SKM-1 treated with dmso at 0.1 percent for 144 hours (cell line): ENCODE measurements at regions not wholly inside any gene's neighbourhood (a gene's known extent, or its start where the extent isn't known, plus 50 kb on each side); places are given as distances from the start of the nearest gene placed in this dataset.
"Not testable (repeated sequence)": the region's sequence is repeated elsewhere in the genome, so short reads cannot be mapped to it uniquely, and the experiment has no call there.

Source experiments
- DNase-seq: peaks from one replicate; lab custom pipeline; 2025; ENCODE audit not compliant: unreplicated experiment; lab: John Stamatoyannopoulos, UW

DNA sequence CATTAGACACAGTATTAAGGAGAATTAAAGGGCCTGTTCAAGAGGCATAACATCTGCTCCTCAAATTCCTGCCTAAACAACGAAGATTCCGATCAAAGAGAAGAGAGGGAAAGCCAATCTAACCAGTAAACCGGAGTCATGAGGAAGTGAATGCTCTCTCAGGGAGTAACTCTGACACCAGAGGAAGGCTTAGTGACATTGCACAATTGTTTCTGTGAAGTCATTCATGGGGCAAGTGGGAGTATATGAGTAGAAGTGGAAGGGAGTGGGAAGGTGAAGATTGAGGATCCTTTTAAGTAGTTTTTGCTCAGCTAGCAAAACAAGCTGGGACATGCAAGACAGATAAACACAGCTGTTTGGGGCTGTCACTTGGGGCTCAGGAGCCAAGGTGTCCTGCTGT is 136.4 kb upstream of the FAM174A start:
- DNase-seq, result peak; percentile 33

- DNase-seq, result not testable (repeated sequence)
Observed at GRCh38 chr5:100379254-100379858, 155.8 kb upstream of the FAM174A start.

- not testable (repeated sequence) for DNase-seq
Observed at GRCh38 chr5:100364757-100365478, 170.3 kb upstream of the FAM174A start.

DNA sequence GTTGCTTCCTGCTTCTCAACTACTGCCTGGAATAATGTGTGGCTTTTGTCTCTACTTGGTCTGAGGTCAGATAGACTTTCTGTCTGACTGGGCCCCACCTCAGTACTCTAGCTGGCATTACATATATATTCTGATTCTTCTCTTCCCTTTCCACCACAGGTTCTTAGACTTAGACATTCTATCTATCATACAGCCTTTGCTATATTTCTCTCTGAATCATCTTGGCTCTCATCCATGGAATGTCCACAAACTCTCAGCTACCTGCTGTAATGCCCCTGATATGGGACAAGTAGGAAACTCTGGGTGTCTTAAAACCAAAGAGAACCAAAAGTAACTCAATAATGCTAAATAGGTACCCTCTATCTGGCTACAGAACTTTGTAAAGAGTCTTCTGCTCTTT is 170.8 kb upstream of the FAM174A start:
- not testable (repeated sequence) for DNase-seq

DNA sequence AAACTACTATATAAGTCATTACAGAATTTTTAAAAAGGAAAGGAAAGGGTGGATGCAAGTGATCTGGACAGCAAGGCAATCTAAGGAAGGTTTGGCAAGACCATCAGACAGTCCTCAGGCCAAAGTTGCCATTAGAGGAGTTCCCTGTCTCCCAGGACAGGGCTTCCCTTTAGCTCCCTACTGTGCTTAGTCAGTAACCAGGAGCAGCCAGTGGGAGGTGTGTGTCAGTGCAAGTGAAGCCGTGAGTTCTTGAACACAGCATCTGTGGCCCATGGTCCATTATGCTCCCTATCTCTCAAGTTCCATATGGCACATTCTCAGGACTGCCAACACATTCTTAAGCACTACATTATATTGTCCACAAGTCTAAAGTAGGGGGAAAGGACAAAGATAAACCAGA is 175.2 kb upstream of the FAM174A start:
- DNase-seq, result not testable (repeated sequence)

DNA sequence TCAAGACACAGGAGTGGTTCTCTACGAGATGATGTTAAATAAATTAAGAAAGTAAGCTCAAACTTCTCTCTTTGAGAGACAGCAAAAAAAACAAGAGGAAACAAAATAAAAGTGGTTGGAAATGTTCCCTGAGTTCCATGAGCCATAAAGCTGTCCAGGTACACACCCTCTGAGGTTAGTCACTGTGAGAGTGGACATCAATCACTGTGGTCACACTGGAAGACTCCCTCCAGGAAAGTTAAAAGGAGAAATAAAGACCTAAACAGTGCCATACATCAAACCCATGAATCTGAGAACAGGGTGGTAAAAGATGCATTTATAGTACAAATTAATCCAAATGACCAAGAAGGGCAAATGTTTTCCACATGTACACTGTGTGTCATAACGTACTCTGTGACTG is 188.9 kb upstream of the FAM174A start:
- not testable (repeated sequence) for DNase-seq

GRCh38 chr5:100341485-100341884 is 193.7 kb upstream of the FAM174A start:
- not testable (repeated sequence) for DNase-seq

- no peak for DNase-seq
Observed at GRCh38 chr5:100322483-100322882, 212.7 kb upstream of the FAM174A start.

GRCh38 chr5:100319885-100320284 is 215.3 kb upstream of the FAM174A start:
- DNase-seq, result no peak

GRCh38 chr5:100313657-100314056 is 221.5 kb upstream of the FAM174A start:
- DNase-seq, result peak; percentile 72

GRCh38 chr5:100311806-100312205 is 223.4 kb upstream of the FAM174A start:
- DNase-seq, result no peak

DNA sequence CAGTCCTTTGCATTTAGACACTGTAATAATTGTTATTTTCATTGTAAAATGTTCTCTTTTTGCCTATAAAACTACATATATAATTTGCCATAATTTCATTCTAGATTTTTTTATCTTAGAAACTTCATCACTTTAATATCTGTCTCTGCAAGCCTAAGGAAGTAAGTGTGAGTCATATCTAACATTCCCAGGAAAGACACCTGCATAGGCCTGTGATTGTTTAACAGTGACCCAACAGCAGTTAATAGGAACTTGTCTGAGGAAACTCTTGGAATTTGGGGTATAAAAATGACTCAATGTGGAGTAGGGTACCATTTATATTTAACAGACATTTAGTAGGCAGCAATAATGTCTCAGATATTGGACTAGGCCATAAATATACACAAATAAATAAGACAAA is 229.2 kb upstream of the FAM174A start:
- no peak for DNase-seq

GRCh38 chr5:100303216-100303615 is 232.0 kb upstream of the FAM174A start:
- no peak for DNase-seq

- peak; percentile 20 for DNase-seq
Observed at GRCh38 chr5:100299261-100299660, 235.9 kb upstream of the FAM174A start.

DNA sequence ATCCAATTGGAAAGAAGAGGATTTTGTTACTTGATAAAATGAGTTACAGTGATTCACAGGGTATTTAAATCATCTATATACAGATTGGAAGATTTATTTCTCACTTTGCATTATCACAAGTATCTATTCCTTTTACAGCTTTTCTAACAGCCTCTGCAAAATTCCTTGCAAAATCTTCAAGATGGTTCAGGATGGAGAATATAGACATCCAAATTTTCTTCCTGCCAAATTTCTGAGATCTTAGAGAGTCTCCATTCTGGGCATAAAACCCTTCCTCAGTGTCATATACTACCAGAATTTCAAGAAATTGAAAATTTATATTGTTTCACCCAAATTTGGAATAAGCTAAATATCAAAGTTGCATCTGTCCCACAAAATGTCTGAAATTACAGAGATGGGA is 259.1 kb upstream of the FAM174A start:
- no peak for DNase-seq

GRCh38 chr5:100275631-100276030 is 259.5 kb upstream of the FAM174A start:
- no peak for DNase-seq

DNA sequence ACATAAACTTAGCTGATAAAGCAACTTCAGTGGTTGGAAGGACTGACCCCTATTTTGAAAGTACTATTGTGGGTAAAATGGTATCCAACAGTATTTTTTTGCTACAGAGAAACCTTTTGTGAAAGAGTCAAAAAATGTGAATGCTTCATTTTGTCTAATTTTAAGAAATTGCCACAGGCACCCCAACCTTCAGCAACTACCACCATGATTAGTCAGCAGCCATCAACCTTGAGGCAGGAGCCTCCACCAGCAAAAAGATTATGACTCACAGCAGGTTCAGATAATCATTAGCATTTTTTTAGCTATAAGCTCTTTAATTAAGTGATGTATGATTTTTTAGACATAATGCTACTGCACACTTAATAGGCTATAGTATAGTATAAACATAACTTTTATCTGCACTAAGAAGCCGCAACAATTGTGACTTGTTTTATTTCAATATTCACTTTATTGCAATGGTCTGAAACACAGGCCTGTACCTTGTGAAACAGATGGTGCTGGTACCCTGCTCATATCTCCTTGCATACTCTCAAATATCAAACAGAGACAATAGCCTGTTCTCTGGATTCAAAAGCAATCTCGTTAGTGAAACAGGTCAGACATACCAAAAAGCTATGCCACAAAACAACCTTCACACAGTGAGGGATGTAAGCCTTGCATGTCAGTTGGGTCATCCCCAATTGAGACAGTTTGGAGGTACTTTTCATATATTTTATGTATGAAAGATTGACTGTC is 261.2 kb upstream of the FAM174A start:
- no peak for DNase-seq

DNA sequence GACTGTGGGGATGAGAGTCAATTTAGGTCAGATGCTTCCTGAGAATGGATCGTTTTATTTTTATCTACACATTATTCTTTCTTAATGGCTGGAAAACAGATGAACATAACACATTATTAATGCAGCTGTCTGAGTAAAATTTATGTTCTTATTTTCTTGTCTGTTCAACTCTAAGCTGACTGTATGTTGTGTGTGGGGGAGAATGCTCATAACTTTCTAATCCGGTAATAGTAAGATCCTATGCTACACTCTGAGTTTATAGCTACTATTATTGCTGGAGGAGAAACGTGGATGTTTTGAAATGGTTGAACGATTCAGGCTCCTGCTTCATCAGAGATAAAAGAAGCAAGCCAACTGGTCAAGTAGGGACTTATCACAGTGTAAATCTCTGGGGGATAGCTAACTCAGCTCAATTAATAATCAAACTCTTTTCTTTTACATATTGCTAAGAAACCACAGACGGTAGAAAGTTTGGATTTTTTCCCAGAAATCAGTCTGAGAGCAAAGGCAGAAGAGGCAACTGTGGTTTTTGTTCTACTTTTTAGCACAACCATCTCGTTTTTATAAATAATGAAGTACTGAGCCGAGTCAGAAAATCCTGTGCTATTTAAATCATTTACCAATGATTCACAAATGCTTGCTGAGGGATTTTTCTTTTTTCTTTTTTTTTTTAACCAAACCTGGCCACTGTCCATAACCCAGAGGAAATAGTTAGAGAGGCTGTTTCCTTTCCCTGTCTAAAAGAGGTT is 265.0 kb upstream of the FAM174A start:
- DNase-seq, result no peak

- no peak for DNase-seq
Observed at GRCh38 chr5:100260968-100261367, 274.2 kb upstream of the FAM174A start.

GRCh38 chr5:100252944-100253343 is 282.2 kb upstream of the FAM174A start:
- no peak for DNase-seq

DNA sequence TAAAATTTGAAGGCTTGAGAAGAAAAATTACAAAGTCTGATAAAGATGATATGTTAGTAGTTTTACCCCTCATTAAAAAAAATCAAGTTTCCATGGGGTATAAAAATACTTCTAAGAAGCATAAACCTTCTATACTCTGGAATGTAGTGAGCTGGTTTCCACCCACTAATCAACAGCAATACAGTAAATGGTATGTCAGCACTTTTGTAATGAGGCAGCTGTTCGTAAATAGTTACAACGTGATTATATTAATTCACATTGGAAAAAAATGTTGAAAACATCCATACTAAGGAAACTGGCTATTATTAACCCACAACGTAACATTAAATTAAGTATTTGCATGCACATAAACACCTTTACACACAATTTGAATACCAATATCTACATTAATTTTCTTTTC is 283.1 kb upstream of the FAM174A start:
- DNase-seq, result no peak
